ENCODE measurements at regions not wholly inside any gene's neighbourhood (a gene's known extent, or its start where the extent isn't known, plus 50 kb on each side); places are given as distances from the start of the nearest gene placed in this dataset.

GRCh38 chr6:102525336-102525735, 1131.8 kb downstream of the GRIK2 start:
- TF ChIP-seq, protein P1, sequence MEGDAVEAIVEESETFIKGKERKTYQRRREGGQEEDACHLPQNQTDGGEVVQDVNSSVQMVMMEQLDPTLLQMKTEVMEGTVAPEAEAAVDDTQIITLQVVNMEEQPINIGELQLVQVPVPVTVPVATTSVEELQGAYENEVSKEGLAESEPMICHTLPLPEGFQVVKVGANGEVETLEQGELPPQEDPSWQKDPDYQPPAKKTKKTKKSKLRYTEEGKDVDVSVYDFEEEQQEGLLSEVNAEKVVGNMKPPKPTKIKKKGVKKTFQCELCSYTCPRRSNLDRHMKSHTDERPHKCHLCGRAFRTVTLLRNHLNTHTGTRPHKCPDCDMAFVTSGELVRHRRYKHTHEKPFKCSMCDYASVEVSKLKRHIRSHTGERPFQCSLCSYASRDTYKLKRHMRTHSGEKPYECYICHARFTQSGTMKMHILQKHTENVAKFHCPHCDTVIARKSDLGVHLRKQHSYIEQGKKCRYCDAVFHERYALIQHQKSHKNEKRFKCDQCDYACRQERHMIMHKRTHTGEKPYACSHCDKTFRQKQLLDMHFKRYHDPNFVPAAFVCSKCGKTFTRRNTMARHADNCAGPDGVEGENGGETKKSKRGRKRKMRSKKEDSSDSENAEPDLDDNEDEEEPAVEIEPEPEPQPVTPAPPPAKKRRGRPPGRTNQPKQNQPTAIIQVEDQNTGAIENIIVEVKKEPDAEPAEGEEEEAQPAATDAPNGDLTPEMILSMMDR (IDR thresholded peaks at IDR 0.05) = no peak
- TF ChIP-seq POLR2A (IDR thresholded peaks at IDR 0.05) (no peak), EP300 (IDR thresholded peaks at IDR 0.05) (no peak)

Data from tibial nerve (tissue), 4 donors.